ENCODE measurements at regions not wholly inside any gene's neighbourhood (a gene's known extent, or its start where the extent isn't known, plus 50 kb on each side); places are given as distances from the start of the nearest gene placed in this dataset.

DNA sequence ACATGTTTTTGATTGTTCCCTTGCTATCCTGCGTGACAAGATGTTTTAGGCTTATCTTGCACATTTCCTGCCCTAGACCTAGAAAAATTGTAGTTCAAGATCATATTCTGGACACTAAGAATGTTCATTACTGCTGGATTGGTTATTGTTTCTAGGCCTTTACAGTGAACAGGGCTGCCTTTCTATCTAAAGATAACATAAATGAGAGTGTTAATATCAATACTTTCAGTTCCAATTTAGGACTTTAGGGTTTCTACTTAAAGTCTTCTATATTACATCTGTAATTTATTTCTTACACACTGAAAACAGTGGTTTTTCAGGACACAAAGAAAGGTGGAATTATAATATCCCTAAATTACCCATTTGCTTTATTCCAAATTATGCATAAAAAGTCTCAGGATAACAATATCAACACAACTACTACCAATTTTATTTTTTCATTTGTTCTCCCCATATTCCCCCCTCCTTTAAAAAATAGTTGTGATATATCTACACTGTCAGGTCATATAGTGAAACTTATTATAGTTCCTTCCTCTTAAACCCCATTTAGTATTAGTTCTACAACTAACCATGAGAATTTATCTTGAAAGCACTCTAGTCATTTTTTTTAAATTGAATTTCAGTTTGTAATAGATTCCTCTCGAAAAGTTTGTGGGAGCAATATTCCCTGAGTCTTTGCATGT lies 293.9 kb upstream of the RIOK2 start:
- no peak overlapping the region for H3K27ac ChIP-seq
- TF ChIP-seq, protein P1, sequence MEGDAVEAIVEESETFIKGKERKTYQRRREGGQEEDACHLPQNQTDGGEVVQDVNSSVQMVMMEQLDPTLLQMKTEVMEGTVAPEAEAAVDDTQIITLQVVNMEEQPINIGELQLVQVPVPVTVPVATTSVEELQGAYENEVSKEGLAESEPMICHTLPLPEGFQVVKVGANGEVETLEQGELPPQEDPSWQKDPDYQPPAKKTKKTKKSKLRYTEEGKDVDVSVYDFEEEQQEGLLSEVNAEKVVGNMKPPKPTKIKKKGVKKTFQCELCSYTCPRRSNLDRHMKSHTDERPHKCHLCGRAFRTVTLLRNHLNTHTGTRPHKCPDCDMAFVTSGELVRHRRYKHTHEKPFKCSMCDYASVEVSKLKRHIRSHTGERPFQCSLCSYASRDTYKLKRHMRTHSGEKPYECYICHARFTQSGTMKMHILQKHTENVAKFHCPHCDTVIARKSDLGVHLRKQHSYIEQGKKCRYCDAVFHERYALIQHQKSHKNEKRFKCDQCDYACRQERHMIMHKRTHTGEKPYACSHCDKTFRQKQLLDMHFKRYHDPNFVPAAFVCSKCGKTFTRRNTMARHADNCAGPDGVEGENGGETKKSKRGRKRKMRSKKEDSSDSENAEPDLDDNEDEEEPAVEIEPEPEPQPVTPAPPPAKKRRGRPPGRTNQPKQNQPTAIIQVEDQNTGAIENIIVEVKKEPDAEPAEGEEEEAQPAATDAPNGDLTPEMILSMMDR (conservative IDR thresholded peaks at IDR 0.05), result no peak
- TF ChIP-seq ZFX (IDR thresholded peaks at IDR 0.05), result no peak

DNA sequence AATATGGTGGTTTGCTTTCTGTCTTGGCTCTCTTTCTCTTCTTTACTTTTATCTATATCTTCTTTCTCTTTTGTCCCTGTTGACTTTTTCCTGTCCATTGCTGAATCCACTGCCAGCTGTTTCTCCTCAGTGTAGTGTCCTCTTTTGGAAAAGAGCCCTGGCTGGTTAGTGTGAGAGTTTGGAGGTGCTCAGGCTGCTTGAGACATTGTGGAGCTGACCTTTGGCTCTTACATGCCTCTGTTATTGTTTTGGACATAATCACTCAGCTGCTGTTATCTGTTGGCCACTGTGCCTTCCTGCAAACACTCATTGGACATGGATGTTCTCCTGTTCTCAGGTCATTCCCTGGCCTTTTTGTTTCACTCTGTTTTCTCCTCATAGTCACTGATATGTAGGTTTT lies 295.4 kb upstream of the RIOK2 start:
- TF ChIP-seq ZFX (IDR thresholded peaks at IDR 0.05), result no peak
- TF ChIP-seq, protein P1 (conservative IDR thresholded peaks at IDR 0.05), result no peak
- no peak overlapping the region for H3K27ac ChIP-seq

DNA sequence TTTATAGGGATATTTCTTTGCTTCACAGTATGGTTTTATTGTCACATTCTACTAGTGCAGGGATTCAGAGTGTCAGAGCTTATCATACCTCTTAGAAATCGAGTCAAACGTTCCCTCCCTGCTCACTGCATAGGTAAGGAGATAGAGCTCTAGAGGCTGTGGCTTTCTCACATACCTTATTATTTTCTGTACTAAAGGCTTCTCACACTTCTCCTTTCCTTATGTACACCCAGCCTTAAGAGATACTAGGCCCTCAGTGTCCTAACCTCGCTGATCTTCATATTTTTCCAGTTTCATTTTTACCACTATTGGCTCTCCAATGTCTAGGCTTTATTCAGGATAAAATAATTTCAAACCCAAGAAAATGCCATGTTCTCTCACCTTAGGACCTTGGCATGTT lies 297.3 kb upstream of the RIOK2 start:
- TF ChIP-seq ZFX (IDR thresholded peaks at IDR 0.05), result no peak
- TF ChIP-seq, protein P1 (conservative IDR thresholded peaks at IDR 0.05), result no peak

DNA sequence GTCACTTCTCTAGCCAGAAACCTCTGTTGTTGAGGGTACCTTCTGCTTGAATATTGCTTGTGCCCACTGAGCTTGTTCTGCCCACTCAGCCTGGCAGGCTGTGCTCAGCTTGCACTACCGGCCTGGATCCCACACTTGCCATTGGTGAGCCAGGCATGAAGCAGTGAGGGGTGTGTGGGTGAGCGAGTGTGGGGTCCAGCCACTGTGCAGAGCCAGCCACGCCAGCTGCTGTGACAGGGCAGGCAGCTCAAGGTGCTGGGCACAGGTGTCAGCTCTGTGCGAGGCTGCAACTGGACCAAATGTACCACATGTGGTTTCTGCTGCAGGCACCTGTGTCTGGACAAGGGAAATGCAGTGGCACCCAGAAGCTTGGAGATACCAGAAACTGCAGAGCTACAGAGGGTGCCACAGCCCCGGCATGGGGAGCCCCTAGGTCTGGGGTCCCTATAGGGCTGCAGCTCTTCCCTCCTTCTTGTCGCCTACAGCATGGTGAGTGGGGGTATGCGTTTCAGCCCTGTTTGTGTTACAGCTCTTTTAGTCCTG lies 305.1 kb upstream of the RIOK2 start:
- no peak overlapping the region for H3K27ac ChIP-seq
- TF ChIP-seq, protein P1 (conservative IDR thresholded peaks at IDR 0.05), result no peak
- no peak for TF ChIP-seq ZFX (IDR thresholded peaks at IDR 0.05)

More for the DNA sequence above, 297.3 kb upstream of the RIOK2 start:
- H3K27ac ChIP-seq, result no peak overlapping the region

DNA sequence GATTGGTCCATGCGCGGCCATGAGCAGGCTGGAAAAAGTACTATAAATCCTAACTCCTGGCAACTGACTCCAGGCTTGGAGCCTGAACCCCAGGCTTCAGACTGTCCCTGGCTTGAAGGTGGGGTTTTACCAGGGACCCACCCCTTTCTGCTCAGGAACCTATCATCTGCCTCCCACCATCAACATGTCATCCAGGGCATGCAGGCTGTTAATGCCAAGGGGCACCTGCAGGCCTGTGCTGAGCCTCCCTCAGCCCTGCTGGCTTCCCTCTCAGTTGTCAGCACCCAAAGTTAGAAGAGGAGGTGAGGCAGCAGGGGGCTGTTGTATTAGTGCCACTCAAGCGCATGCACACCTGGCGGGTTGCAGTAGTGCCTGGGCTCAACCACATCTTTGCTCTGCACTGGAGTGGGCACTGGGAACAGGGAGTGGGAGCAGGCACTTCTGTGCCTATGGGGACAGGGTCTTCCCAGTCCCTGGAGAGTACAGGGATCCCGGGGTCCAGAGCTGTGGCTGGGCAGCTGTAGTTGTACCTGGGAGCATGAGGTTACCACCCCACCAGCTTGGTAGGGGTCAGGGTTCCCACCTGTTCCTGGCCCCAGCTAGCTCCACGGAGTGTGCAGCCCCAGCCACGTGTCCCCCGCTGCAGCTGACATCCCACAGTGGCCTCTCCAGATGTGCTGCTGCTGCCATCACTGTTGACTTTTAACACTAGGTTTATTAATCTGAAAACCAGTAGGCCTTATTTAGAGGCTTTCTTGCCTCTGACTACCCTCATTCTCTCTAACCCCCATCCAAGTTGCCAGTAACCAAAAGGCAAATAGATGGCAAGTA lies 306.2 kb upstream of the RIOK2 start:
- H3K27ac ChIP-seq, result no peak overlapping the region
- TF ChIP-seq, protein P1 (conservative IDR thresholded peaks at IDR 0.05), result no peak
- no peak for TF ChIP-seq ZFX (IDR thresholded peaks at IDR 0.05)

DNA sequence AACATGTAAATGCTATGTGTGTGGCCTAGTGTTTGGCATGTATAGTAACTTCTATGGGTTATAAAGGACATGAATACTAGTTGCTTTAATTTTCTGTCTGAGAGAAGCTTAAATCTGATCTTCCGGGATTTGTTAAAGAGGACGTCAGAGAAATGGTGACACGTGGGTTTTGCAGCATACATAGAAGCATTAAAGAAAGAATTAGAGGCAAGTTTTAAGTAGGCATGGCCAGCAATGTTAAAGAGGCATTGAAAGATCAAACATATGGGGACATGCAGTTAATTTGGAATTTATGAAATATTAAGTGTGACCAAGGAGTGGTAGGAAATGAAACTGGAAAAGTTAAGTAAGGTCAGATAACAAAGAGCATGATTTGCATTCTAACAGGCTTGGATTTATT lies 311.4 kb upstream of the RIOK2 start:
- no peak for TF ChIP-seq ZFX (IDR thresholded peaks at IDR 0.05)
- TF ChIP-seq, protein P1 (conservative IDR thresholded peaks at IDR 0.05), result no peak
- H3K27ac ChIP-seq, result no peak overlapping the region

DNA sequence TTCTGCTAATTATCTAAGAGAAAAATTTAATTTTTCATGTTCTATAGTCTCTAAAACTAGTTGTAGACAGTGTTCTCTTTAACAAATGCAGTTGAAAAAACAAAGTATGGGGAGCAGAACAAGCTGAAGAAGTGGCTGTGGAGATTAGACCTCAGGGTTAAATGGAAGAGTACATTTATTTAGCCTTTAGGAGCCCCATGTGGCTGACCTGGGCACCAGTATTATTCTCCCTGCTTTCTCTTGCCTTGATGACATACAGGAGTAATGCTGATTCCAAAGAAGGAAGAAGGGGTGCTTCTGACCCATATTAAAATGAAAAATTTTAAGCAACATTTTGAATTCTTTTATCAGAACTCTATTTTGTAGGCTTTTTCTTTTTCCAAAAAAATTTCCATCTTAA lies 312.3 kb upstream of the RIOK2 start:
- TF ChIP-seq ZFX (IDR thresholded peaks at IDR 0.05), result no peak
- TF ChIP-seq, protein P1 (conservative IDR thresholded peaks at IDR 0.05), result no peak
- H3K27ac ChIP-seq, result no peak overlapping the region

Measured in C4-2B (cell line).